ES-I3 (cell line): ENCODE measurements at regions not wholly inside any gene's neighbourhood (a gene's known extent, or its start where the extent isn't known, plus 50 kb on each side); places are given as distances from the start of the nearest gene placed in this dataset.

Experiments used
- H3K36me3 ChIP-seq: 2 replicates; pipeline ENCODE4 v1.6.1; 2013; ENCODE audit warnings: mild to moderate bottlenecking, low read length, control low read depth, moderate library complexity; ENCODE audit not compliant: insufficient read depth
- H3K4me1 ChIP-seq: 2 replicates; pipeline ENCODE4 v1.6.1; 2013; ENCODE audit warnings: mild to moderate bottlenecking, control low read depth, low read length; ENCODE audit not compliant: insufficient read depth
- H3K9ac ChIP-seq: 2 replicates; pipeline ENCODE4 v1.6.1; 2013; ENCODE audit warnings: low read depth, mild to moderate bottlenecking, low read length, moderate library complexity
- H3K9me3 ChIP-seq: 2 replicates; pipeline ENCODE4 v1.6.1; 2013; ENCODE audit warnings: mild to moderate bottlenecking, low read length, moderate library complexity; ENCODE audit not compliant: control insufficient read depth, insufficient read depth

GRCh38 chr18:38886861-38887670 is 1321.5 kb upstream of the CELF4 start:
- no peak overlapping the region for H3K9ac ChIP-seq
- H3K4me1 ChIP-seq: no peaks in the 10 kb centered on the region
- no peaks in the 10 kb centered on the region for H3K36me3 ChIP-seq
- no peaks in the 10 kb centered on the region for H3K9me3 ChIP-seq

- H3K9me3 ChIP-seq: no peaks in the 10 kb centered on the region
- no peak overlapping the region for H3K9ac ChIP-seq
- no peaks in the 10 kb centered on the region for H3K4me1 ChIP-seq
- H3K36me3 ChIP-seq: no peaks in the 10 kb centered on the region
Observed at GRCh38 chr18:38886235-38886634, 1320.6 kb upstream of the CELF4 start.

- Histone ChIP-seq H3K9ac (no peak overlapping the region), H3K9me3 (no peaks in the 10 kb centered on the region), H3K36me3 (no peaks in the 10 kb centered on the region), H3K4me1 (no peaks in the 10 kb centered on the region)
Observed at GRCh38 chr18:38884050-38884449, 1318.5 kb upstream of the CELF4 start.

GRCh38 chr18:38883111-38883510 is 1317.5 kb upstream of the CELF4 start:
- H3K36me3 ChIP-seq: no peaks in the 10 kb centered on the region
- H3K4me1 ChIP-seq: no peaks in the 10 kb centered on the region
- H3K9ac ChIP-seq: no peak overlapping the region
- H3K9me3 ChIP-seq: no peaks in the 10 kb centered on the region

- Histone ChIP-seq H3K36me3 (no peaks in the 10 kb centered on the region), H3K4me1 (no peaks in the 10 kb centered on the region), H3K9me3 (no peaks in the 10 kb centered on the region), H3K9ac (no peak overlapping the region)
Observed at GRCh38 chr18:38879871-38880270, 1314.3 kb upstream of the CELF4 start.

GRCh38 chr18:38872342-38872741 is 1306.7 kb upstream of the CELF4 start:
- H3K9me3 ChIP-seq: no peaks in the 10 kb centered on the region
- no peaks in the 10 kb centered on the region for H3K36me3 ChIP-seq
- no peak overlapping the region for H3K9ac ChIP-seq
- no peaks in the 10 kb centered on the region for H3K4me1 ChIP-seq

- Histone ChIP-seq H3K36me3 (no peaks in the 10 kb centered on the region), H3K4me1 (no peaks in the 10 kb centered on the region), H3K9me3 (no peaks in the 10 kb centered on the region), H3K9ac (no peak overlapping the region)
Observed at GRCh38 chr18:38868757-38869156, 1303.2 kb upstream of the CELF4 start.

- H3K4me1 ChIP-seq: no peaks in the 10 kb centered on the region
- H3K9ac ChIP-seq: no peak overlapping the region
- no peaks in the 10 kb centered on the region for H3K36me3 ChIP-seq
- no peaks in the 10 kb centered on the region for H3K9me3 ChIP-seq
Observed at GRCh38 chr18:38867680-38868079, 1302.1 kb upstream of the CELF4 start.

- H3K36me3 ChIP-seq: no peaks in the 10 kb centered on the region
- H3K9me3 ChIP-seq: 0 out of 2 replicates have a peak, but pooled peaks cover 3% of the 10 kb centered on the region
- H3K4me1 ChIP-seq: no peaks in the 10 kb centered on the region
- no peak overlapping the region for H3K9ac ChIP-seq
Observed at GRCh38 chr18:38851526-38851925, 1285.9 kb upstream of the CELF4 start.

- H3K9ac ChIP-seq: no peak overlapping the region
- no peaks in the 10 kb centered on the region for H3K36me3 ChIP-seq
- no peaks in the 10 kb centered on the region for H3K4me1 ChIP-seq
- H3K9me3 ChIP-seq: no peaks in the 10 kb centered on the region
Observed at GRCh38 chr18:38847326-38847725, 1281.7 kb upstream of the CELF4 start.

GRCh38 chr18:38843291-38843690 is 1277.7 kb upstream of the CELF4 start:
- no peaks in the 10 kb centered on the region for H3K9me3 ChIP-seq
- H3K36me3 ChIP-seq: no peaks in the 10 kb centered on the region
- H3K9ac ChIP-seq: no peak overlapping the region
- H3K4me1 ChIP-seq: no peaks in the 10 kb centered on the region

GRCh38 chr18:38826247-38826646 is 1260.6 kb upstream of the CELF4 start:
- H3K9me3 ChIP-seq: no peaks in the 10 kb centered on the region
- no peaks in the 10 kb centered on the region for H3K36me3 ChIP-seq
- H3K9ac ChIP-seq: no peak overlapping the region
- no peaks in the 10 kb centered on the region for H3K4me1 ChIP-seq

- no peak overlapping the region for H3K9ac ChIP-seq
- H3K9me3 ChIP-seq: no peaks in the 10 kb centered on the region
- no peaks in the 10 kb centered on the region for H3K36me3 ChIP-seq
- H3K4me1 ChIP-seq: no peaks in the 10 kb centered on the region
Observed at GRCh38 chr18:38811209-38811608, 1245.6 kb upstream of the CELF4 start.

- H3K4me1 ChIP-seq: no peaks in the 10 kb centered on the region
- H3K9ac ChIP-seq: no peak overlapping the region
- H3K36me3 ChIP-seq: no peaks in the 10 kb centered on the region
- H3K9me3 ChIP-seq: no peaks in the 10 kb centered on the region
Observed at GRCh38 chr18:38810789-38811188, 1245.2 kb upstream of the CELF4 start.

- peaks cover 6% of the 10 kb centered on the region; the same call in 1 of the 2 replicates for H3K4me1 ChIP-seq
- no peak overlapping the region for H3K9ac ChIP-seq
- H3K9me3 ChIP-seq: no peaks in the 10 kb centered on the region
- no peaks in the 10 kb centered on the region for H3K36me3 ChIP-seq
Observed at GRCh38 chr18:38807915-38808314, 1242.3 kb upstream of the CELF4 start.
